Activated B cell treated with CpG ODN at 0.5 μM for 24 hours (primary cell): ENCODE measurements at regions not wholly inside any gene's neighbourhood (a gene's known extent, or its start where the extent isn't known, plus 50 kb on each side); places are given as distances from the start of the nearest gene placed in this dataset.

Experiments used
- ATAC-seq: fragments of 200-7000 bp; cut with Tn5 transposase; one replicate; pipeline ENCODE4 v1.10.0; 2021; ENCODE audit warnings: low read depth, mild to moderate bottlenecking, moderate library complexity
- CTCF ChIA-PET: fragments of 350-600 bp; sonication (Branson Sonifier 250); formaldehyde crosslinking; loops from one replicate; lab custom pipeline; 2021; ENCODE audit warnings: antibody characterized with exemption; lab: Charles Lee
- POLR2A ChIA-PET: fragments of 350-600 bp; sonication (Branson Sonifier 250); formaldehyde crosslinking; loops from one replicate; lab custom pipeline; 2021; ENCODE audit warnings: antibody characterized with exemption; lab: Charles Lee
- DNase-seq: peaks from one replicate; pipeline ENCODE4 v3.0.0; 2022
- H3K27ac Mint-ChIP-seq: one replicate; pipeline ENCODE4 v1.8.0; 2020; ENCODE audit warnings: mixed read lengths
- H3K27me3 Mint-ChIP-seq: one replicate; pipeline ENCODE4 v1.8.0; 2021; ENCODE audit warnings: mixed read lengths
- H3K36me3 Mint-ChIP-seq: one replicate; pipeline ENCODE4 v1.8.0; 2021; ENCODE audit warnings: low read depth, mixed read lengths
- H3K4me1 Mint-ChIP-seq: one replicate; pipeline ENCODE4 v1.8.0; 2021; ENCODE audit warnings: mixed read lengths
- H3K4me3 Mint-ChIP-seq: one replicate; pipeline ENCODE4 v1.8.0; 2020; ENCODE audit warnings: mild to moderate bottlenecking, mixed read lengths
- H3K9me3 Mint-ChIP-seq: one replicate; pipeline ENCODE4 v1.8.0; 2020; ENCODE audit warnings: mixed read lengths
- CTCF ChIP-seq: fragments of 200-600 bp; IDR thresholded peaks from one replicate; pipeline ENCODE4 v1.8.0; 2022; ENCODE audit warnings: antibody characterized with exemption, mild to moderate bottlenecking
- intact Hi-C: fragments of 100-400 bp; cut with micrococcal nuclease; formaldehyde crosslinking; loops from one replicate; pipeline ENCODE4 v1.15.1; 2024

GRCh38 chrX:2578864-2579263 lies 78.1 kb upstream of the DHRSX start:
- TF ChIP-seq CTCF, result no peak

GRCh38 chrX:2577844-2578466 lies 77.2 kb upstream of the DHRSX start:
- Mint-ChIP-seq H3K27ac (no peak overlapping the region), H3K4me1 (peaks cover 8% of the 10 kb centered on the region), H3K36me3 (no peaks in the 10 kb centered on the region), H3K4me3 (no peak overlapping the region), H3K9me3 (no peaks in the 10 kb centered on the region), H3K27me3 (peaks cover 28% of the 10 kb centered on the region)
- POLR2A ChIA-PET, result no interaction called here
- DNase-seq (no peak), ATAC-seq (no peak)
- intact Hi-C loops, result loop anchor here (5.0 kb wide), 1 partner anchor 56 kb away; no protein-coding TSS in a partner anchor
- CTCF ChIA-PET, result no interaction called here
- TF ChIP-seq CTCF, result no peak

More at GRCh38 chrX:2578864-2579263, 78.1 kb upstream of the DHRSX start:
- intact Hi-C loops, result loop anchor here (5.0 kb wide), 1 partner anchor 57 kb away; no protein-coding TSS in a partner anchor
- DNase-seq (no peak), ATAC-seq (no peak)
- no peaks in the 10 kb centered on the region for H3K36me3 Mint-ChIP-seq
- ChIA-PET CTCF (no interaction called here), POLR2A (no interaction called here)
- H3K4me1 Mint-ChIP-seq, result peaks cover 10% of the 10 kb centered on the region
- H3K9me3 Mint-ChIP-seq, result no peaks in the 10 kb centered on the region
- H3K4me3 Mint-ChIP-seq, result no peak overlapping the region
- H3K27ac Mint-ChIP-seq, result no peak overlapping the region
- H3K27me3 Mint-ChIP-seq, result peaks cover 33% of the 10 kb centered on the region

- Mint-ChIP-seq H3K4me1 (peaks cover 8% of the 10 kb centered on the region), H3K27ac (no peak overlapping the region), H3K9me3 (no peaks in the 10 kb centered on the region), H3K4me3 (no peak overlapping the region), H3K27me3 (peaks cover 18% of the 10 kb centered on the region), H3K36me3 (no peaks in the 10 kb centered on the region)
- ChIA-PET CTCF (no interaction called here), POLR2A (no interaction called here)
- ATAC-seq (no peak), DNase-seq (no peak)
- intact Hi-C loops, result loop anchor here (5.0 kb wide), 1 partner anchor 54 kb away; no protein-coding TSS in a partner anchor
- no peak for TF ChIP-seq CTCF
These were observed 76.0 kb upstream of the DHRSX start for GRCh38 chrX:2576793-2577192.

- H3K36me3 Mint-ChIP-seq, result no peaks in the 10 kb centered on the region
- CTCF ChIA-PET, result no interaction called here
- intact Hi-C loops, result no loop called here
- H3K4me1 Mint-ChIP-seq, result peaks cover 6% of the 10 kb centered on the region
- no peaks in the 10 kb centered on the region for H3K9me3 Mint-ChIP-seq
- H3K27ac Mint-ChIP-seq, result no peak overlapping the region
- peaks cover 10% of the 10 kb centered on the region for H3K27me3 Mint-ChIP-seq
- ATAC-seq (no peak), DNase-seq (no peak)
- no peak for TF ChIP-seq CTCF
- no peak overlapping the region for H3K4me3 Mint-ChIP-seq
- POLR2A ChIA-PET, result no interaction called here
These were observed 73.5 kb upstream of the DHRSX start for GRCh38 chrX:2574271-2574670.

DNA sequence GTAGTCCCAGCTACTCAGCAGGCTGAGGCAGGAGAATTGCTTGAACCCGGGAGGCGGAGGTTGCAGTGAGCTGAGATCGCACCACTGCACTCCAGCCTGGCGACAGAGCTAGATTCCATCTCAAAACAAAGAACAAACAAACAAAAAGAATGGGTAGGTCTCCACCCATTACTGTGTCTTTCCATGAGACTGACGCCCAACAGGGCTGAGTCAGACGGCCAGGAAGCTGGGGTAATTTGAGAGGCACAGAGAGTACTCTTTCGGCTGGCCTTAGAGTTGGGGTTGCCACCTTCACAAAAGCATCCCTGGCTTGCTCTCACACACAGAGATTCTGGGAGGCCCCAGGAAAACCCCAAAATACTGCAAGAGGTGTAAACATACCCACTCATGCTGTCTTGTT lies 72.0 kb upstream of the DHRSX start:
- H3K27ac Mint-ChIP-seq, result no peak overlapping the region

More for the DNA sequence above, 72.0 kb upstream of the DHRSX start:
- DNase-seq (no peak), ATAC-seq (no peak)
- no peak for TF ChIP-seq CTCF
- Mint-ChIP-seq H3K27me3 (no peaks in the 10 kb centered on the region), H3K36me3 (no peaks in the 10 kb centered on the region), H3K4me3 (no peak overlapping the region), H3K4me1 (no peaks in the 10 kb centered on the region), H3K9me3 (no peaks in the 10 kb centered on the region)
- intact Hi-C loops, result no loop called here
- CTCF ChIA-PET, result no interaction called here
- POLR2A ChIA-PET, result no interaction called here
